ENCODE measurements at regions not wholly inside any gene's neighbourhood (a gene's known extent, or its start where the extent isn't known, plus 50 kb on each side); places are given as distances from the start of the nearest gene placed in this dataset.

- Histone ChIP-seq H3K27me3 (replicated peaks; ENCODE audit: insufficient read depth, low read depth, low read length, poor library complexity) (no peaks in the 10 kb centered on the region), H3K4me3 (ENCODE audit: low read depth, low read length, poor library complexity, severe bottlenecking) (no peak overlapping the region), H3K27ac (ENCODE audit: low read depth, low read length, poor library complexity, severe bottlenecking) (no peak overlapping the region), H3K9me3 (ENCODE audit: low read depth, low read length, poor library complexity, severe bottlenecking) (peaks cover 4% of the 10 kb centered on the region), H3K4me1 (ENCODE audit: insufficient read depth, low read length, poor library complexity, severe bottlenecking) (no peaks in the 10 kb centered on the region), H3K36me3 (ENCODE audit: insufficient read depth, low read length, poor library complexity, severe bottlenecking) (no peaks in the 10 kb centered on the region)
- no peak for DNase-seq (ENCODE audit: low spot score)
- no TSS peak for BruUV-seq (replicated peaks)
- CTCF ChIA-PET = no interaction called here
- intact Hi-C loops (cut with micrococcal nuclease; ENCODE audit: unreplicated experiment) = no loop called here
- POLR2A ChIA-PET (ENCODE audit: low non-redundant PET) = no interaction called here
- TF ChIP-seq EZH2 (IDR thresholded peaks at IDR 0.05; ENCODE audit: borderline replicate concordance, low read depth, low read length, poor library complexity, severe bottlenecking) = no peak
- TF ChIP-seq, protein P1, sequence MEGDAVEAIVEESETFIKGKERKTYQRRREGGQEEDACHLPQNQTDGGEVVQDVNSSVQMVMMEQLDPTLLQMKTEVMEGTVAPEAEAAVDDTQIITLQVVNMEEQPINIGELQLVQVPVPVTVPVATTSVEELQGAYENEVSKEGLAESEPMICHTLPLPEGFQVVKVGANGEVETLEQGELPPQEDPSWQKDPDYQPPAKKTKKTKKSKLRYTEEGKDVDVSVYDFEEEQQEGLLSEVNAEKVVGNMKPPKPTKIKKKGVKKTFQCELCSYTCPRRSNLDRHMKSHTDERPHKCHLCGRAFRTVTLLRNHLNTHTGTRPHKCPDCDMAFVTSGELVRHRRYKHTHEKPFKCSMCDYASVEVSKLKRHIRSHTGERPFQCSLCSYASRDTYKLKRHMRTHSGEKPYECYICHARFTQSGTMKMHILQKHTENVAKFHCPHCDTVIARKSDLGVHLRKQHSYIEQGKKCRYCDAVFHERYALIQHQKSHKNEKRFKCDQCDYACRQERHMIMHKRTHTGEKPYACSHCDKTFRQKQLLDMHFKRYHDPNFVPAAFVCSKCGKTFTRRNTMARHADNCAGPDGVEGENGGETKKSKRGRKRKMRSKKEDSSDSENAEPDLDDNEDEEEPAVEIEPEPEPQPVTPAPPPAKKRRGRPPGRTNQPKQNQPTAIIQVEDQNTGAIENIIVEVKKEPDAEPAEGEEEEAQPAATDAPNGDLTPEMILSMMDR (conservative IDR thresholded peaks at IDR 0.05; ENCODE audit: low read depth, low read length) = no peak
Observed at GRCh38 chr13:68993154-68993553, 1114.5 kb upstream of the ATXN8OS start.

- intact Hi-C loops (cut with micrococcal nuclease; ENCODE audit: unreplicated experiment) = no loop called here
- BruUV-seq (replicated peaks) = no TSS peak
- DNase-seq (ENCODE audit: low spot score) = no peak
- Histone ChIP-seq H3K36me3 (ENCODE audit: insufficient read depth, low read length, poor library complexity, severe bottlenecking) (no peaks in the 10 kb centered on the region), H3K27me3 (replicated peaks; ENCODE audit: insufficient read depth, low read depth, low read length, poor library complexity) (no peaks in the 10 kb centered on the region), H3K4me3 (ENCODE audit: low read depth, low read length, poor library complexity, severe bottlenecking) (no peak overlapping the region), H3K27ac (ENCODE audit: low read depth, low read length, poor library complexity, severe bottlenecking) (no peak overlapping the region), H3K9me3 (ENCODE audit: low read depth, low read length, poor library complexity, severe bottlenecking) (no peaks in the 10 kb centered on the region), H3K4me1 (ENCODE audit: insufficient read depth, low read length, poor library complexity, severe bottlenecking) (no peaks in the 10 kb centered on the region)
- ChIA-PET POLR2A (ENCODE audit: low non-redundant PET) (no interaction called here), CTCF (no interaction called here)
- TF ChIP-seq, protein P1 (conservative IDR thresholded peaks at IDR 0.05; ENCODE audit: low read depth, low read length) = no peak
- TF ChIP-seq EZH2 (IDR thresholded peaks at IDR 0.05; ENCODE audit: borderline replicate concordance, low read depth, low read length, poor library complexity, severe bottlenecking) = no peak
Observed at GRCh38 chr13:68988176-68988575, 1119.5 kb upstream of the ATXN8OS start.

GRCh38 chr13:68987585-68987984 is 1120.0 kb upstream of the ATXN8OS start:
- DNase-seq (ENCODE audit: low spot score) = no peak
- Histone ChIP-seq H3K36me3 (ENCODE audit: insufficient read depth, low read length, poor library complexity, severe bottlenecking) (no peaks in the 10 kb centered on the region), H3K4me3 (ENCODE audit: low read depth, low read length, poor library complexity, severe bottlenecking) (no peak overlapping the region), H3K27me3 (replicated peaks; ENCODE audit: insufficient read depth, low read depth, low read length, poor library complexity) (no peaks in the 10 kb centered on the region), H3K27ac (ENCODE audit: low read depth, low read length, poor library complexity, severe bottlenecking) (no peak overlapping the region), H3K9me3 (ENCODE audit: low read depth, low read length, poor library complexity, severe bottlenecking) (no peaks in the 10 kb centered on the region), H3K4me1 (ENCODE audit: insufficient read depth, low read length, poor library complexity, severe bottlenecking) (no peaks in the 10 kb centered on the region)
- intact Hi-C loops (cut with micrococcal nuclease; ENCODE audit: unreplicated experiment) = no loop called here
- ChIA-PET POLR2A (ENCODE audit: low non-redundant PET) (no interaction called here), CTCF (no interaction called here)
- TF ChIP-seq, protein P1 (conservative IDR thresholded peaks at IDR 0.05; ENCODE audit: low read depth, low read length) = no peak
- TF ChIP-seq EZH2 (IDR thresholded peaks at IDR 0.05; ENCODE audit: borderline replicate concordance, low read depth, low read length, poor library complexity, severe bottlenecking) = no peak
- no TSS peak for BruUV-seq (replicated peaks)

All from A673 (cell line).